ENCODE measurements at regions not wholly inside any gene's neighbourhood (a gene's known extent, or its start where the extent isn't known, plus 50 kb on each side); places are given as distances from the start of the nearest gene placed in this dataset.
"Not testable (repeated sequence)": the region's sequence is repeated elsewhere in the genome, so short reads cannot be mapped to it uniquely, and the experiment has no call there.

DNA sequence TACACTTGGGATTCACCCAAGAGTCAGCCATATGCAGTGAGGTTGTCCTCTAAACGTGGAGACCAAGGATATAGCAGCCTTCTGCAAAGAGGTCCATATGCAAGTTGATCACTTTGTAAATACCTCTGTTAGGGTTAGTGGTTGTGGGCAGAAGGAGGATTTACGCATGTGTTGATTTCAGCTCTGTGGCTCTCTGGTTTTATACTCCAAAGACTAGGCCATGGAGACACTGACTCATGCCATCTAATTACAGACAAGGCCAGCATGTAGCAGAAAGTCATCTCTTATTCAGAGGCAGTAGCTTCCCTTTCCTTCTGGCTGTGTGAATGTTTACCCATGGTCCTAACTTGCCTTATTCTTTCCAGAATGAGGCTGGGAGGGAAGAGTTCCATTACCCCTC is 140.9 kb upstream of the GOLGA6L4 start:
- DNase-seq (ENCODE audit: low read depth), result not testable (repeated sequence)

DNA sequence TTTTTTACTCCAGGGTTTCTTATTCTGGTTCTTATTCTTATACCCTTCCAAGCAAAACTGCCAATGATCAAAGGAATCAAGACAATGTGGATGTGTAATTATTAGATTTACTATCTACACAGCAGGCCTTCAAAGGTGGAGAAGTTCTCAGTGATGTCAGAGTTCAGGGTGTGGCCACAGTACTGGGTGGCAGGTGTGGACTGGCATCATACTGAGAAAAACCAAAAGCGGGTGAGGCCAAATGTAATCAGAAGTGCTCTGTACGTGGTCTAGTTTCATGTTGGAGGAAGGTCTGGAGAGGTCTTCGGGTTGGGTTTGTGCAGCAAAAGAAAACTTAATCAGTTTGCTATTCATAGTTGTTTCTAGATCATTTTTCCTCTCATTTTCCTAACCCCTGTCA is 138.5 kb upstream of the GOLGA6L4 start:
- DNase-seq (ENCODE audit: low read depth), result not testable (repeated sequence)

DNA sequence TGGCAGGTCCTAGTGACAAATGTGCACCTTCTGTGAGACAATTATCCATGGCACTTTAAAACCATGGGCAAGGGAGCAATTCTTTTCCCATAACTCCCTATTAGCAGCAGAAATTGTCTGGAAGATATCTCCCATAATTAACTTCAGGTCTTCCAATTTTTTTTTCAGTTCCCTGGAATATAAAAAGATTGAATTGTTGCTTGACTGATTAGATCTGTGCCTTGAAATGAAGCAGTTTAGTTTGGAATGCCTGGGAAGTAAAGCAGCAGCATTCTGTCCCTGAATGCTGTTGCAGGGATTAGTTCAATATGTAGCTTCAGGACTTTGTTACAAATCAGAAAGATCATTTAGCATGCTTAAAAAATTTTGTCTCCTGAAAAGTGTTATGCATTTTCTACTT is 137.0 kb upstream of the GOLGA6L4 start:
- no peak for DNase-seq (ENCODE audit: low read depth)

DNA sequence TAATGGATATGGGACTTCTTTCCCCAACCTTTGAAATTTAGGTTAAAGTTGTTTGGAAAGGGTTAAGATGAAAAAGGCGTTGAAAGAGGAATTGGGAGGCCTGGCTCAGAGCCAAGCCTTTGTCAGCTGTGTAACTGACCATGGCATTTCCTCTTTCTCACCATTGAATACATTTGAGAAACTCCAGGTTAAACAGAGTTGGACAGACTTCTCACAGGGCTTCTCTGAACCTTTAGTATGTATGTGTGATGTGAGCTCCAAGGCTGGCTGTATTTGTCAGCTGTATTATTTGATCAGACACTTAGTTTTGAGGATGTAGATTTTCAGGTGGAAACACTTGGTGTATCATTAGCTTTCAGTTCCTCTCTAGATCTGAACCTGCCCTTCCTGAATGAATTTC is 136.4 kb upstream of the GOLGA6L4 start:
- DNase-seq (ENCODE audit: low read depth), result no peak

DNA sequence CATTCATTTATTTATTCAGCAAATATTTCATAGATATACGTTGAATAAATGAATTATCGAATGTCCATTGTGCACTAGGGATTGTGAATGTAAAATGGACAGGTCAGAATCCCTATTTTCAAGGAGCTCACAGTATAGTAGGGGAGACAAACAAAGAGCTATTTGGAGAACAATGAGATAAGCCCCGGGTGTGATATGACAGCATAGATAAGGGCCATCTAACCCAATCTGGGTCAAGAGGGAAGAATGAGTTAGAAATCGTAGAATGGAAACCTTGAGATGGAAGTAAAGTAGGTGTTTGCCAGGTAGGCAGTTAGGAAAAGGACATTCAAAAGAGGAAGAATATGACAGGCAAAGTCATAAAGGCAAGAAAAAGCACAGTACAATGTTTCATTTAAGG is 132.2 kb upstream of the GOLGA6L4 start:
- no peak for DNase-seq (ENCODE audit: low read depth)

DNA sequence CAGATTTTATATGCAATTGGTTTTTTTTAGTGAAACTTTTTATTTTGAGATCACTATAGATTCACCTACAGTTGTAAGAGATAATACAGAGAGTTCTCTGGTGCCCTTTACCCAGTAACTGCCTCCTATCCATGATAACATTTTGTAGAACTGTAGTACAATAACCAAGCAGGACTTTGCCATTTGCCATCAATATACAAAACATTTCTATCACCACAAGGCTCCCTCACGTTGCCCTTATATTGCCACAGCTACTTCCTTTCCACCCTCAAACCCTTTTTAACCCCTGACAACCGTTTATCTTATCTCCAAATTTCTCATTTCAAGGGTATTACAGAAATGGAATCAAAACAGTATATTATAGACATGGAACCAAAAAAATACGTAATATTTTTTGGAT is 130.7 kb upstream of the GOLGA6L4 start:
- DNase-seq (ENCODE audit: low read depth), result no peak

DNA sequence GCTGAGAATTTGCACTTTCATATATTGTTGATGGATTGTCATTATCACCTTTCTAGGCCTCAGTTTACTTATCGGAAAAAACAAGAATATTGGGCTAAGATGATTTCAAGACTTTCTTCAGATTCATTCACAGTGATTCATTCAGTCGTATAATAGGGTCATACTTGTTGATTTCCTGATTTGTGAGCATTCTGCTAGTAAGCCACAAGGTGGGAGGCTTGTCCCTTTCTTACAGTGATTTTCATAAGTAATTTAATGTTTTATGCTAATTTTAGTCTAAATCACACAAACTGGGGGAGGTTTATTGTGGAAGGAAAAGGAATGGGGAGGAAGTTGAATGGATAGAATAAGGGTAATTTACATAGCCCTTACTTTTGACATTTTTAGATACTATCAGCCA is 126.8 kb upstream of the GOLGA6L4 start:
- DNase-seq (ENCODE audit: low read depth), result no peak

DNA sequence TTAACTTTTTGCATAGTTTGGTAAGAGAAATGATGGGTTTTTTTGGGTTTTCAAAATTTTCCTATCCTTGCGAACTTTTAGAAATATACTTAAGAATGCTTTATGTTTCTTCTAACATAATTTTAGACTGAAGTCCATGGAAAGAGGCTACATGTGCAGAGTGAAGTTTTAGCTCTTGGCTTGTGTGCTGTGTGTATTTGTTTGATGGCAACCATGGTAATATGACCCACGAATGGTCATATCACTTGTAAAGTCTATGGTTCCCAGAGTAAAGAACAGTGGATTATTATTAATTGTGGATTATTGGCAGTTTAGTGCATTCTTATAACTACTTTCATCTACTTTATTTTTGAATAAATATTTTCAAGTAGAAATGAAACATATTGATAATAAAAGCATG is 124.0 kb upstream of the GOLGA6L4 start:
- no peak for DNase-seq (ENCODE audit: low read depth)

DNA sequence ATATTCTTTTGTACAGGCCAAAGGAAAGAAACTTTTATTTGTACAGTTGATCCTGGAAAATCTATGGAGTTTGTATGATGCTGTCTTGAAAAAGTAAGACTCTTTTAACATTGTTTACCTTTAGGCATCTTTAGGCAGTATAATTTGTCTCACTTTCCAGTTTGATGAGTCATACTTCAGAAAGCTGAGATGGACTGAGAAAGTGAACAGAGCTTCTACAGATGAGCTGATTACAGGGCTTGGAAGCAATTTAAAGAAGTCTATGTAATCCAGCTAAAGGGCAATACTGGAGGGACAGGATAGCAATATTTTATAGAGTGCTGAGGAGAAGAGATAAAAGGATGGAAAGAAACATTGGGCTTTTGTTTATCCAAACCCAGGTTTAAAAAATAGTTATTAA is 123.5 kb upstream of the GOLGA6L4 start:
- no peak for DNase-seq (ENCODE audit: low read depth)

DNA sequence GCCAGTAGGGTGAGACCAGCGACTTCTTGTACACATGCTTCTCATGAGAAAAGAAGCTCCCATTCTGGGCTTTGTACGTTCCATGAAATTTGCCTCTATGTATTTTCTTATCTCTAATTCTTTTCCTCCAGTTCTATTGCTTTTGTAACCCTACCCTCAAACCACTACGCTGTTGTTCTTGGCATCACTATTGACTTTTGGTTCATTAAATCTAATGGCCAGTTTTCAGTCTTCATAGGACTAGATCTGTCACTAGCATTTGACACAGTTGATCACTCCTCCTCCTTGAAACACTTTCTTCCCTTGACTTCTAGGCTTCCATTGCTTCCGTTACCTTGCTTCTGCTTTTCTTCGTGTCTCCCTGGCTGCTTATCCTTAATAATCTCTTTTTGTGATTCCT is 121.7 kb upstream of the GOLGA6L4 start:
- DNase-seq (ENCODE audit: low read depth), result no peak

DNA sequence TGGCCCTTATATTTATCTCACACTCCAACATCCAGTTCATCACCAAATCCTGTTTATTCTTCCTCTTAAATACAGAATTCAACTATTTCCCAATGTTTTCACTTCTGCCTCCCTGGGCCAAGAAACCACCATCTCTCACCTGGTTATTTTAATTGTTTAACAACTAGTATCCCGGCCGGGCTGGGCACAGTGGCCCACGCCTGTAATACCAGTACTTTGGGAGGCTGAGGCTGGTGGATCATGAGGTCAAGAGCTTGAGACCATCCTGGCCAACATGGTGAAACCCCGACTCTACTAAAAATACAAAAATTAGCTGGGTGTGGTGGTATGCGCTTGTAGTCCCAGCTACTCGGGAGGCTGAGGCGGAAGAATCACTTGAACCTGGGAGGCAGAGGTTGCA is 120.9 kb upstream of the GOLGA6L4 start:
- DNase-seq (ENCODE audit: low read depth), result not testable (repeated sequence)

DNA sequence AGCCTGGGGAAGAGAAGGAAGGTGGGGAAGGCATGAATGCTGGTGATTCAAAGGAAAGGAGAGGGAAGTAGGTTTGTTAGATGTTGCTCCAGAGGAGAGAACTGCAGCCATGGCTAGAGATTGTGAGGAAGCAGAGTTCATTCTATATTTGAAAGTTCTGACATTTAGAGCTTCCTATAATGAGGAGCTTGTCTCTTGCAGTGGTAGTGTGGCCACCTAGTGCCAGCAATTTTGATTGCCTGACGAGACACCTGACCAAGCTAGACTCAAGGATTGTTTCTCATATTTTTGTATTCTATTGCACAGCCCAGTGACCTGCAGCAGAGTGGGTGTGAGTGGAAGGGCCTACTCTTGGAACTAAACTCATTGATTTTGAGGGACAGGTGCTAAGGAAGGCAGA is 116.2 kb upstream of the GOLGA6L4 start:
- not testable (repeated sequence) for DNase-seq (ENCODE audit: low read depth)

DNA sequence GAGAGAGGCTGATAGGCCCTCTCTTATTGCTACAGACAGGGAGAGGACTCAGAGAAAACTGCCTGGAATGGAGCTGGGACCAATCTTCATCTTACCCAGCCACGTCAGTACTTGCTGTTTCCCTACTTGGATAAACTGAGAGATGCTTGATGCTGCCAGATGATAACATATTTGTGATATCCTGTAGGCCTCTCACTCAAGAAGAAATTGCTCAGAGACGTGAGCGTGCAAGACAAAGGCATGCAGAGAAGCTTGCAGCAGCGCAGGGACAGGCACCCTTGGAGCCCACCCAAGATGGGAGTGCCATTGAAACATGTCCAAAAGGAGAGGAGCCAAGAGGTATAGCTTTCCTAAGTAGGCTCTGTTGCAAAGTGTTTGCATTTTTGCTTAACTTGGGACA is 114.7 kb upstream of the GOLGA6L4 start:
- not testable (repeated sequence) for DNase-seq (ENCODE audit: low read depth)

DNA sequence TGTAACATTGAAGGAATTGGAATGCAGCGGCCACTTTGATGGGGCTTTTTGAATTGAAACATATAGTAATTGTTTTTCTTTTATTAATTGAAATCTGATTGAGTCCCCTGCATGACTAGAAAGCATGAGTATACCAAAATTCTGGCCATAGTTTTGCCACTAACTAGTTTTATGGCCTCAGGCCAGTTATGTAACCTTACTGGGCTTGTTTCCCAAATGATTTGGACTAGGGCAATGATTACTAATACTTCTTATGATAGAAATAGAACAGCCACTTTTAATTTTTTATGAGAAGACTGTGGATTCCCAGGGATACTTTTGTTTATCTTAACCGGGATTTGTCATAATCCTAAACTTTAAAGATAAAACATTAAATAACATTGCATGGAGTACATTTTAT is 106.9 kb upstream of the GOLGA6L4 start:
- DNase-seq (ENCODE audit: low read depth), result not testable (repeated sequence)

DNA sequence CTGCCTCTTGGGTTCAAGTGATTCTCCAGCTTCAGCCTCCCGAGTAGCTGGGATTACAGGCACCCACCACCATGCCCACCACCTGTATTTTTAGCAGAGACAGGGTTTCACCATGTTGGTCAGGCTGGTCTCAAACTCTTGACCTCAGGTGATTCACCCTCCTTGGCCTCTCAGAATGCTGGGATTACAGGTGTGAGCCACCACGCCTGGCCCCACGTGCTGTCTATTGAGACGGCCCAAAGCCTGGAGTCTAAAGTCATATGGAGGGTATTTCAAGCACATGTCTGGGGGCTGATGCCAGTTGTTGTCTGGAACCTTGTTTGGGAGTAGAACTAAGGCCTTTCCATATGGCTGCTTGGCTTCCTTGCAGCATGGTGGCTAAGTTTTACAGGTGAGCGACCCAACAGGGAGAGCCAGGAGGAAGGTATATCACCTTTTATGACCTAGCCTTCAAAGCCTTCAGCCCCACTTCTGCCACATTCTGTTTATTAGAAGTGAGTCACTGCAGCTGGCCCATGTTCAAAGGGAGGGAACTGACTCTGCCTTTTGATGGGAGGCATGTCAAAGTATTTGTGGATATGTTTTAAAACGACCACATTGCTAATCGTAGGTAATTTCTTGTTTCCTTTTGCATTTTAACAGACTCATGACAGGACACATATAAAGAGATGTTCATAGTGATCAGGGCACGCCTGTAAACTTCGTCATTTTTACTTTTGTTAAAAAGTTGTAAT is 105.3 kb upstream of the GOLGA6L4 start:
- not testable (repeated sequence) for DNase-seq (ENCODE audit: low read depth)

DNA sequence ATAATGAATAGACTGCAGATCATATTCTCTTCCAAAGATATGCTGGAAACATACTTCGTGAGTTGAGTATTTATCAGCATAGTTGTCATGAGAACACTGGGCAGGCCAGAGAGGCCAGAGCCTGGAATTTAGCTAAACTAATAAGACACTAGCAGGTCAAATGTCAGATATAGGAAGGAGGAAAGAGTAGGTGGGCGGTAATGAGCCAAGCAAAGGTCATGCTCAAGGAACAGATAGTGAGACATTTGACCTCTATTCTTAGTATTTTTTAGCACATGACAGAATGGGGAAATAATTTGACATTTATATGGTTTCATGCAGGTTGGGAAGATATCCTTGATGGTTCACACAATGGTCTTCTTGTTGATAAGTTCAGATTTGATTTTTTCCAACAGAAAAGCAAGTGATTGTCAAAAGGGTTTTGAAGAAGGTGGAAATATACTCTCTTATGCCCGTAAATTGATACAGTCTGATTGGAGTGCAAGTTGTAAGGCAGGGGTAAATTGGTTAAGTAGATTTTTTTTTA is 99.6 kb upstream of the GOLGA6L4 start:
- not testable (repeated sequence) for DNase-seq (ENCODE audit: low read depth)

DNA sequence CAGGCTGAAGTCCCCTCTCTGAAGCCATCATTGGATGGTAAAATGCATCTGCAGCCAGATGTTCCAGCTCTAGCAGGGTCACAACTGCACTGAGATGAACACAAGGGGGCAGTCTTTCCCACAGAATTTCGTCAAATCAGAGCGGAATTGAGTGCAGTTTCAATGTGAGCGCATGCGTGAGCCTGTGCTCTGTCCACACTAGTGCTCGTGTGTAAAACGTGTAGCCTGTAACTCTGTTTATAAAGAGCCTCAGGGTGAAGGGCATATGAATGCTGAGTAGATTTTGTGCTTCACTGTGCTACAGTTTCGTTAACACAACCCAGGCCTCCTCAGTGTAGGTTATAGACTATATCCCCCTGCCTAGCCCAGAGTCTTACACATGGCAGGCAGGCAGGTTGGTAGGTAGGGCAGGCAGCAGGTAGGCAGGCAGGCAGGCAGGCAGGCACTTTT is 92.7 kb upstream of the GOLGA6L4 start:
- peak; percentile 37 for DNase-seq (ENCODE audit: low read depth)

DNA sequence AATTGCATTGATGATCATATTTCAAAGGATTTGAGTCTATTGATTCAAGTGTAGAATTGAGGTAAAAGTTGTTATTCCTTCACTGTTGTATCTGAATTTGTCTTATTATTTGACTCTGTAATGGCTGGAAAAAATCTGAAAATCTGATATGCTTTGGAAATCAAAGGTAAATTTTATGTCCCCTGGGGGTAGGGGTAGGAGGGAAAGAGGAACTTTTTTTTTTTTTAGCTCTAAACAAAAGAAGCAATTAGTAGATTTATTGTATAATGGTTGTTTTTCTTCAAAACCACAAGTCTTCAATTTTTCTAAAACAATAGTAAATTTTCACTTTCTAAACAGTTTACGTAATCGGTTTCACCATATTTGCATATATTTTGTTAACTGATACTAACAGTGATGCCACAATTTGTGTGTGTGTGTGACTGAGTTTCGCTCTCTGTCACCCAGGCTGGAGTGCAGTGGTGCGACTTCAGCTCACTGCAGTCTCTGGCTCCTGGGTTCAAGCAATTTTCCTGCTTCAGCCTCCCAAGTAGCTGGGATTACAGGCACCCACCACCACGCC is 91.7 kb upstream of the GOLGA6L4 start:
- DNase-seq (ENCODE audit: low read depth), result no peak

DNA sequence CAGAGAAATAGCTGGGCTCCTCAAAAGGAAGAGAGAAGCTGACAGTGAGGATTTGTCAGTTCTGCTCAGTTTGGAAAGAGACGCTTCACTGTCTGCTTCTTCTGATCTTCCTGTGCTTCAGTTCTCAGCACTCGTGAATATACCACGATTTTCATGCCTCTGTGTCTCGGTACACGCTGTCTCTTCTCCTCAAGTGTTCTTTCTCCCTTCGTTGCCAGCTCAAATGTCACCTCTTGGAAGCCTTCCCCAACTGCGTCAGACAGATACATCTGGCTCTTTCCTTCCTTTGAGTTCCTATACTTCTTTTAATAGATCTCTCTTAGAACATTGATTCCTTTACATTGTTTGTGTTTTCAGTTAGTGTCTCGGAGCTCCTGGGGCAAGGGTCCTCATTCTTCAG is 90.6 kb upstream of the GOLGA6L4 start:
- DNase-seq (ENCODE audit: low read depth), result not testable (repeated sequence)

DNA sequence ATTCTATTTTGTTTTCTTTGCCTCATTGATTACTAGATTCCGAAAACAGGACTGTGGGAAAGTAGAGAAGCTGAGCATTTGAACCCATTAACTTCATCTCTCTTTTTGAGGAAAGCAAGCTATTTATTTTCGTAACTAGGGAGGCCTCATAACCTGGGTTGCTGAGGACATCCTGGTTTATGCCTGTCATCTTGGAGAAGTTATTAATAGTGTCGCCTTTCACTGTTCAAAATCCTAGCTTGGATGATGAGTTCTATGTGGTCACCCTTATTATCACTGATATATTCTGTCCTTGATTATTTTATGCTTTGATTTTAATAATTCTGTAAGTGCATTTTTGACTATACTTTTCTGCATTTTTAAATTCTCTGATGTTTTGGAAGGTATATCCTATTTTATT is 89.3 kb upstream of the GOLGA6L4 start:
- DNase-seq (ENCODE audit: low read depth), result not testable (repeated sequence)

DNA sequence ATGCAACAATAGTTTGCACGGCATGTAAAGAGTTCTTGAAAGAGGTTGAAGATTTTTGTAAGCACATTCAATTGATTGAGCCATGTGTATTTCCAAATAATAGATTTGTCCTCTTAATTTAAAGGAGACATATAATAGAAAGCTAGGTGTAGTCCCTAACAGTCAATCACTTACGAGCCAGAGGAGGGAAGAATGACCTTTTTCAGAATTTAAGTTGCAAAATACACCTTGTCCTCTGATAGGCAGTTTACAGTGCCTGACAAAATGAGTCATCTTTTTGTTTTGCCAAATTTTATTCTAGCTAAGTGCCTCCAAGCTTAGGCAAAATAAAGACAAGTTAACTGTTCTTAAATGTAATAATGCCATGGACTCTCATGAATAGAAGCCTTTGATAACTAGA is 88.3 kb upstream of the GOLGA6L4 start:
- DNase-seq (ENCODE audit: low read depth), result not testable (repeated sequence)

DNA sequence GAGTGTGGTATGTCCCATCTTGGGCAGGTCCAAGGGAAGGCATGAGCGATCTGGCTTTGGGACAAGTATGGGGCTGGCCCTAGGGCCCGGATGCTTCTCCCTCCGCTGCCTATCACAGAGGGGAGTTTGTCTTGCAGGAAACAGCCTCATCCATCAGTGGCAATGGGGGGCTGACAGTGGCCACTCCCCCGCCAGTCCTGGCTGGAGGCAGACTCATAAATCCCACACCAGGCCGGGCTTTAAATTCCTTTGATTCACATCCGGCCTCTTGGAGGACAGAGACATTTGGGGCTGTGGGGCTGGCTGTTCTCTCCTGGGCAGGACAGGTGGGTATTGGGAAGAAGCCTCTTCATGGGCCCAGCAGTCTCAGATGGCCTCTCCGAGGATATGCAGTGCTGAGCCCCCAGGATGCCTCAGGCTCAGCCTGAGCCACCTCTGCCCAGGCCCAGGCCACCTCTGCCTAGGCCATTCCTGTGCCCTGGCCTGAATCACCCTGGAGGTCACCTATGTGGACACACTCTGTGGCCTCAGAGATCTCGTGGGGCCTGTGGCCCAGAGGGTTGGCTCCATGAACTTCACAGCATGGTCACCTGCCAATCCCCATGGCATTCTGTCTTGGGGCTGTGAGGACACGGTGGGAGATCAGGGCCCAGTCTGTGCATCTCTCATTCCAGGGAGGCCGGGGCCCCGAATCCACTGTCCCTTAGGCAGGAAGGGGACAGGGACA is 84.2 kb upstream of the GOLGA6L4 start:
- no peak for DNase-seq (ENCODE audit: low read depth)

DNA sequence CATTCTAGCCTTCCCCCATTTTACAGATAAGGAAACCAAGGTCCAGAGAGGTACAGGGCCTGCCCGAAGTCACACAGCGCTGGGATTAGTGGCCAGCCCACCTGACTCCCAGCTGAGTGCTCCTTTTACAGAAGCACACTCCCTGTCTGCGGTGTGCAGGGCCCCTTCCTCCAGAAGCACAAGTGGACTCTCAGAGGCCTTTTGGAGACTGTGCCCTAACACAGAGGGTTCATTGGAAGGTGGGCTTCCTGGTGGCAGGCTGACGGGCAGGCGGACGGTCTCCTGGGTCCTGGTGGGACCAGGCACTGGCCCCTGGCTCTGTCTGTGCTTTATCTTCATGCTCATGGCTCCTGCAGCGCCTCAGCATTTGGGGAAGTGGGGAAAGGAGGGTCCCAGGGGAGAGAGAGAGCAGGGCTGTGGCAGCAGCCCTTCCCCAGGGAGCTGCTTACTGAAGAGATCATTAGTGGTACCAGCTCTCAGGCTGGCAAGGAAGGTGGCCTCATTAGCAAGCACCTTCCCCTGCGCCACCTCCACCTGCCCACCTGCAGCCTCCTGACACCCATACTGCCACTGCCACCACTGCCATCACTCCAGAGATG is 83.1 kb upstream of the GOLGA6L4 start:
- not testable (repeated sequence) for DNase-seq (ENCODE audit: low read depth)

All from T-helper 22 cell (primary cell).